Endodermal cell (in vitro differentiated cells): ENCODE measurements at regions not wholly inside any gene's neighbourhood (a gene's known extent, or its start where the extent isn't known, plus 50 kb on each side); places are given as distances from the start of the nearest gene placed in this dataset.

Experiments used
- DNase-seq: peaks from one replicate; pipeline ENCODE4 v3.0.0-alpha.2; 2017
- H3K27ac ChIP-seq: 2 replicates; pipeline ENCODE4 v1.5.1; 2013; ENCODE audit warnings: mild to moderate bottlenecking, low read depth, low read length, moderate library complexity
- H3K27me3 ChIP-seq: 2 replicates; pipeline ENCODE4 v1.6.1; 2013; ENCODE audit warnings: mild to moderate bottlenecking, low read length, moderate library complexity; ENCODE audit not compliant: insufficient read depth, control insufficient read depth, poor library complexity, severe bottlenecking
- H3K36me3 ChIP-seq: 2 replicates; pipeline ENCODE4 v1.7.0; 2013; ENCODE audit warnings: mild to moderate bottlenecking, low read length, moderate library complexity; ENCODE audit not compliant: control insufficient read depth, insufficient read depth
- H3K4me1 ChIP-seq: one replicate; pipeline ENCODE4 v1.7.0; 2013; ENCODE audit warnings: low read length; ENCODE audit not compliant: control insufficient read depth, insufficient read depth
- H3K4me3 ChIP-seq: 2 replicates; pipeline ENCODE4 v1.5.1; 2013; ENCODE audit warnings: mild to moderate bottlenecking, low read length, moderate library complexity
- H3K9ac ChIP-seq: 2 replicates; pipeline ENCODE4 v1.6.1; 2013; ENCODE audit warnings: mild to moderate bottlenecking, low read length, moderate library complexity; ENCODE audit not compliant: poor library complexity, severe bottlenecking; ENCODE audit errors: extremely low read depth
- H3K9me3 ChIP-seq: 2 replicates; pipeline ENCODE4 v1.6.1; 2013; ENCODE audit warnings: mild to moderate bottlenecking, low read length, moderate library complexity; ENCODE audit not compliant: control insufficient read depth
- H3K27ac Mint-ChIP-seq: 2 replicates; pipeline ENCODE4 v1.8.0; 2020; ENCODE audit warnings: mixed read lengths
- H3K27me3 Mint-ChIP-seq: 2 replicates; pipeline ENCODE4 v1.8.0; 2021; ENCODE audit warnings: mild to moderate bottlenecking, mixed read lengths; ENCODE audit not compliant: insufficient read depth
- H3K36me3 Mint-ChIP-seq: 2 replicates; pipeline ENCODE4 v1.8.0; 2020; ENCODE audit warnings: low read depth, mixed read lengths
- H3K4me1 Mint-ChIP-seq: 2 replicates; pipeline ENCODE4 v1.8.0; 2020; ENCODE audit warnings: mixed read lengths
- H3K4me3 Mint-ChIP-seq: 2 replicates; pipeline ENCODE4 v1.8.0; 2020; ENCODE audit warnings: mild to moderate bottlenecking, moderate library complexity, mixed read lengths
- H3K9me3 Mint-ChIP-seq: 2 replicates; pipeline ENCODE4 v1.8.0; 2020; ENCODE audit warnings: mild to moderate bottlenecking, mixed read lengths
- WGBS, 2 experiments: methylation state at CpG; one replicate each; pipeline versions ENCODE4 v1.1.5 to v1.1.7; 2013; ENCODE audit warnings: missing lambda C conversion rate in 2 of 2, mixed read lengths in 1 of 2; ENCODE audit not compliant: insufficient coverage in 1 of 2, insufficient read length in 1 of 2; 5-methylcytosine and 5-hydroxymethylcytosine counted together
- TF ChIP-seq, protein P1 (sequence below): fragments of 200-600 bp; sonication (generic); conservative IDR thresholded peaks from 2 replicates; pipeline ENCODE4 v1.5.0; 2021; ENCODE audit warnings: antibody characterized with exemption, mild to moderate bottlenecking

DNA sequence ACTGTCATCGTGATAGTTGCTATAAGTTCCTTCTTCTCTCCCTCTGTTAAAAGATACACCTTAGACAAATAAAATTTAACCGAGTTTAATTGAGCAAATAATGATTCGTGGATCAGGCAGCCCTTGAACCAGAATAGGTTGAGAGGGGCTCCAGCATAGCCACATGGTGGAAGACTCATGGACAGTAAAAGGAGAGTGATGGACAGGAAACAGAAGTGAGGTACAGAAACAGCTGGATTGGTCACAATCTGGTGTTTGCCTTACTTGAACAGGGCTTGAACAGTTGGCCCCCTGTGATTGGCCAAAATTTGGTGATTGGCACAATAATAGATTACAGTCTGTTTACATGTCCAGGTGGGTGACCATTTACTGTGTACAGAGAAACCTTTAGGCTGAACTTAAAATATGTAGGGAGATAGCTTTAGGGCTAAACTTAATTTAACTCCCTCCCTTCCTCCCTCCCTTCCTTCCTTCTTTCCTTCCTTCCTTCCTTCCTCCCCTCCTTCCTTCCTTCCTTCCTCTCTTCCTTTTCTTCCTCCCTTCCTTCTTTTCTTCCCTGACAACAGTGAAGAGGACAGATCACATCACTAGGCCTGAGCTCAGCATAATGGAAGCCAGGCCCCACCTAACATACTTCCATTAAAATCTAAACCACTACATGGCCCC is 531.8 kb upstream of the JARID2 start:
- Mint-ChIP-seq H3K27me3 (peaks cover 11% of the 10 kb centered on the region), H3K36me3 (no peaks in the 10 kb centered on the region), H3K4me1 (peaks cover 8% of the 10 kb centered on the region), H3K4me3 (no peak overlapping the region), H3K27ac (no peak overlapping the region), H3K9me3 (peaks cover 5% of the 10 kb centered on the region)
- no peaks in the 10 kb centered on the region for H3K27me3 ChIP-seq
- WGBS, 2 experiments: 95 to 100% methylated on average over 2 to 3 of the region's 3 CpGs
- no peaks in the 10 kb centered on the region for H3K9me3 ChIP-seq
- H3K9ac ChIP-seq: no peak overlapping the region
- TF ChIP-seq, protein P1, sequence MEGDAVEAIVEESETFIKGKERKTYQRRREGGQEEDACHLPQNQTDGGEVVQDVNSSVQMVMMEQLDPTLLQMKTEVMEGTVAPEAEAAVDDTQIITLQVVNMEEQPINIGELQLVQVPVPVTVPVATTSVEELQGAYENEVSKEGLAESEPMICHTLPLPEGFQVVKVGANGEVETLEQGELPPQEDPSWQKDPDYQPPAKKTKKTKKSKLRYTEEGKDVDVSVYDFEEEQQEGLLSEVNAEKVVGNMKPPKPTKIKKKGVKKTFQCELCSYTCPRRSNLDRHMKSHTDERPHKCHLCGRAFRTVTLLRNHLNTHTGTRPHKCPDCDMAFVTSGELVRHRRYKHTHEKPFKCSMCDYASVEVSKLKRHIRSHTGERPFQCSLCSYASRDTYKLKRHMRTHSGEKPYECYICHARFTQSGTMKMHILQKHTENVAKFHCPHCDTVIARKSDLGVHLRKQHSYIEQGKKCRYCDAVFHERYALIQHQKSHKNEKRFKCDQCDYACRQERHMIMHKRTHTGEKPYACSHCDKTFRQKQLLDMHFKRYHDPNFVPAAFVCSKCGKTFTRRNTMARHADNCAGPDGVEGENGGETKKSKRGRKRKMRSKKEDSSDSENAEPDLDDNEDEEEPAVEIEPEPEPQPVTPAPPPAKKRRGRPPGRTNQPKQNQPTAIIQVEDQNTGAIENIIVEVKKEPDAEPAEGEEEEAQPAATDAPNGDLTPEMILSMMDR: no peak
- no peak overlapping the region for H3K27ac ChIP-seq
- H3K4me3 ChIP-seq: no peak overlapping the region
- H3K36me3 ChIP-seq: no peaks in the 10 kb centered on the region
- no peak for DNase-seq
- no peaks in the 10 kb centered on the region for H3K4me1 ChIP-seq

- no peak overlapping the region for H3K4me3 ChIP-seq
- H3K27me3 Mint-ChIP-seq: peaks cover 11% of the 10 kb centered on the region
- H3K27me3 ChIP-seq: no peaks in the 10 kb centered on the region
- WGBS, 2 experiments: 83 to 89% methylated on average over 4 to 5 of the region's 5 CpGs
- H3K4me1 Mint-ChIP-seq: peaks cover 8% of the 10 kb centered on the region
- peaks cover 3% of the 10 kb centered on the region for H3K9me3 Mint-ChIP-seq
- no peak overlapping the region for H3K27ac Mint-ChIP-seq
- H3K9me3 ChIP-seq: no peaks in the 10 kb centered on the region
- no peak overlapping the region for H3K4me3 Mint-ChIP-seq
- H3K9ac ChIP-seq: no peak overlapping the region
- no peaks in the 10 kb centered on the region for H3K36me3 ChIP-seq
- H3K36me3 Mint-ChIP-seq: no peaks in the 10 kb centered on the region
- DNase-seq: no peak
- TF ChIP-seq, protein P1: no peak
- no peak overlapping the region for H3K27ac ChIP-seq
- H3K4me1 ChIP-seq: no peaks in the 10 kb centered on the region
Observed at GRCh38 chr6:14715076-14715475, 530.8 kb upstream of the JARID2 start.

DNA sequence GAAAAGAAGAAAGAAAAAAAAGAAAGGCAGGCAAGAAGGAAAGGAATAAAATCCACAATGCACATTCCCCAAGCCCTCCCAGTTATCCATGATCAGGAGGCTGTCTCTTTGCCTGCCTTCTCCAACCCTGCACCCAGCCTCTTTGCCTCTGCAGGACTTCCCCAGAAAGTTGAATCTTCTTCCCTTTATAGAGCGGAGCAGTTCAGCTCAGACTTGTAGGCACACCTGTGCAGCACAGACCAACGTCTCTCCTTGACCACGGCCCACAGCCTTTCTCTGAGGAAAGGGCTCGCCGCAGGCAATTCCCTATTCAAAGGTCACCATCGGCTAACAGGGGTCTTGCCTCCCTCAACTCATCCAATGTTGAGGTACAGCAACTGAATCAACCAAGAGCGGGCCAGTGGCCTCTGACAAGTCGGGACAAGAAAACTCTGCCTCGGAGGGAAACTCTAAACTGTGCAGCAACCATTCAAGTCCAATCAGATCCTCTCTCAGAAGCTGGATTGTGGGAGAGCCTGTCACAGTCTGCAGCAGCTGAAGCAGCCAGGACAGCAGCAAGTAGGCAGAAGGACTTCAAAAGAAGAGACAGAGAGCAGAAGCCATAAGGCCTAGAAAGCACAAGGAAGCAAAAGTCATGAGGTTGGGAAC is 529.2 kb upstream of the JARID2 start:
- Histone ChIP-seq H3K4me3 (no peak overlapping the region), H3K9me3 (no peaks in the 10 kb centered on the region), H3K36me3 (no peaks in the 10 kb centered on the region), H3K9ac (no peak overlapping the region), H3K27me3 (no peaks in the 10 kb centered on the region), H3K27ac (no peak overlapping the region), H3K4me1 (no peaks in the 10 kb centered on the region)
- H3K27me3 Mint-ChIP-seq: peaks cover 10% of the 10 kb centered on the region
- no peak overlapping the region for H3K4me3 Mint-ChIP-seq
- DNase-seq: no peak
- H3K9me3 Mint-ChIP-seq: no peaks in the 10 kb centered on the region
- H3K36me3 Mint-ChIP-seq: no peaks in the 10 kb centered on the region
- 87 to 90% methylated on average over 7 to 9 of the region's 9 CpGs for WGBS, 2 experiments
- H3K4me1 Mint-ChIP-seq: peaks cover 10% of the 10 kb centered on the region
- TF ChIP-seq, protein P1: no peak
- H3K27ac Mint-ChIP-seq: no peak overlapping the region
